Neural progenitor cell (in vitro differentiated cells): ENCODE measurements at regions not wholly inside any gene's neighbourhood (a gene's known extent, or its start where the extent isn't known, plus 50 kb on each side); places are given as distances from the start of the nearest gene placed in this dataset.

Experiments used
- EZH2 ChIP-seq: fragments of 200-600 bp; sonication (generic); IDR thresholded peaks from 2 replicates; pipeline ENCODE4 v1.6.1; 2017; ENCODE audit warnings: antibody characterized with exemption, mild to moderate bottlenecking, moderate library complexity
- TF ChIP-seq, protein P1 (sequence below): fragments of 200-600 bp; sonication (generic); IDR thresholded peaks from 2 replicates; pipeline ENCODE4 v1.5.1; 2017; ENCODE audit warnings: antibody characterized with exemption, mild to moderate bottlenecking

DNA sequence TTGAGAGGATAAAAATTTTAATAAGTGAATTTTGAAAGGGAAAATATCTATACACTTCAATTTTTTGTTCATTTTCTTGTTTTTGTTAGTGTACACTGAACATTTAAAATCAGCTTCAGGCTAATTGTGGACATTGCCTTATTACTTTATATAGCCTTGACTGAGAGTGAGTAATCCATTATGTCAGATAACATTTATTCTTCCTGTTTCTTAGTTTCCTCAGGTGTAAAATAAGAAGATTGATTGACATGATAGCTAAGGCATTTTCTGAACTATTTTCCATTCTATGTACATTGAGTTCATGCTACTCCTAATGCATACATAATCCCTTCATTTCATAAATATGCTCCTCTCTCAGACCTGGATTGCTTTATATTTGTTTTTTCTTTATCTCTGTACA, 607.3 kb upstream of the AADAT start:
- no peak for TF ChIP-seq EZH2
- TF ChIP-seq, protein P1, sequence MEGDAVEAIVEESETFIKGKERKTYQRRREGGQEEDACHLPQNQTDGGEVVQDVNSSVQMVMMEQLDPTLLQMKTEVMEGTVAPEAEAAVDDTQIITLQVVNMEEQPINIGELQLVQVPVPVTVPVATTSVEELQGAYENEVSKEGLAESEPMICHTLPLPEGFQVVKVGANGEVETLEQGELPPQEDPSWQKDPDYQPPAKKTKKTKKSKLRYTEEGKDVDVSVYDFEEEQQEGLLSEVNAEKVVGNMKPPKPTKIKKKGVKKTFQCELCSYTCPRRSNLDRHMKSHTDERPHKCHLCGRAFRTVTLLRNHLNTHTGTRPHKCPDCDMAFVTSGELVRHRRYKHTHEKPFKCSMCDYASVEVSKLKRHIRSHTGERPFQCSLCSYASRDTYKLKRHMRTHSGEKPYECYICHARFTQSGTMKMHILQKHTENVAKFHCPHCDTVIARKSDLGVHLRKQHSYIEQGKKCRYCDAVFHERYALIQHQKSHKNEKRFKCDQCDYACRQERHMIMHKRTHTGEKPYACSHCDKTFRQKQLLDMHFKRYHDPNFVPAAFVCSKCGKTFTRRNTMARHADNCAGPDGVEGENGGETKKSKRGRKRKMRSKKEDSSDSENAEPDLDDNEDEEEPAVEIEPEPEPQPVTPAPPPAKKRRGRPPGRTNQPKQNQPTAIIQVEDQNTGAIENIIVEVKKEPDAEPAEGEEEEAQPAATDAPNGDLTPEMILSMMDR: no peak
